Endothelial cell of umbilical vein (primary cell): ENCODE measurements at regions not wholly inside any gene's neighbourhood (a gene's known extent, or its start where the extent isn't known, plus 50 kb on each side); places are given as distances from the start of the nearest gene placed in this dataset.
"Not testable (repeated sequence)": the region's sequence is repeated elsewhere in the genome, so short reads cannot be mapped to it uniquely, and the experiment has no call there.

Experiments
- BruUV-seq: library from RNA; stranded (reverse); fragments of 400-500 nt; replicated peaks from 2 replicates; lab custom pipeline; 2021; lab: Mats Ljungman, UMichigan
- CTCF ChIA-PET: fragments of 300-600, 350-600 bp; sonication (Branson Sonifier 250); formaldehyde crosslinking; loops from one replicate; lab custom pipeline; 2021; ENCODE audit warnings: antibody characterized with exemption, inconsistent platforms; lab: Charles Lee
- POLR2A ChIA-PET: fragments of 300-600, 350-600 bp; sonication (Branson Sonifier 250); formaldehyde crosslinking; loops from one replicate; lab custom pipeline; 2021; ENCODE audit warnings: antibody characterized with exemption, inconsistent platforms; lab: Charles Lee
- DNase-seq: peaks from one replicate; pipeline ENCODE4 v3.0.0-alpha.2; 2011; ENCODE audit warnings: low read depth, low spot score
- FAIRE-seq: peaks from 2 replicates; lab custom pipeline; 2011; peaks lifted over from hg19 to GRCh38; lab: Jason Lieb, UNC
- H2AFZ ChIP-seq: 2 replicates; pipeline ENCODE4 v1.6.0; 2012; ENCODE audit warnings: low read depth, low read length, control low read depth, inconsistent platforms
- H3K27ac ChIP-seq: 2 replicates; pipeline ENCODE4 v1.5.1; 2011; ENCODE audit warnings: low read depth, mild to moderate bottlenecking, control low read depth, low read length, moderate library complexity; ENCODE audit not compliant: insufficient read depth
- H3K27me3 ChIP-seq, 2 experiments: 2 replicates each; pipeline versions ENCODE4 v1.6.0 to v1.6.1; 2011; ENCODE audit warnings: low read length in 2 of 2, mixed read lengths in 1 of 2; ENCODE audit not compliant: control insufficient read depth in 2 of 2, insufficient read depth in 2 of 2
- H3K36me3 ChIP-seq, 2 experiments: 2 replicates in 1 of 2; 3 replicates in 1 of 2; pipeline ENCODE4 v1.5.1; 2011; ENCODE audit warnings: low read length in 2 of 2, mild to moderate bottlenecking in 1 of 2, moderate library complexity in 1 of 2; ENCODE audit not compliant: control insufficient read depth in 2 of 2, insufficient read depth in 2 of 2; ENCODE audit errors: extremely low read depth in 1 of 2
- H3K4me1 ChIP-seq: 3 replicates; pipeline ENCODE4 v1.5.1; 2011; ENCODE audit warnings: mild to moderate bottlenecking, low read length; ENCODE audit not compliant: control insufficient read depth, insufficient read depth; ENCODE audit errors: extremely low read depth
- H3K4me2 ChIP-seq: 2 replicates; pipeline ENCODE4 v1.6.1; 2011; ENCODE audit warnings: low read length, control low read depth, mixed read lengths; ENCODE audit not compliant: insufficient read depth
- H3K4me3 ChIP-seq, 3 experiments: fragments of 200-600 bp in 1 of 3; sonication (generic), shearing (Covaris generic) in 1 of 3; replicated peaks in 1 of 3; 2 replicates each; pipeline ENCODE4 v1.5.1; 2011 to 2016; ENCODE audit warnings: control low read depth in 3 of 3, low read length in 3 of 3, mild to moderate bottlenecking in 2 of 3, inconsistent platforms in 1 of 3, low read depth in 1 of 3, moderate library complexity in 1 of 3; ENCODE audit not compliant: insufficient read depth in 1 of 3
- H3K79me2 ChIP-seq: 2 replicates; pipeline ENCODE4 v1.6.0; 2012; ENCODE audit warnings: low read length, inconsistent platforms; ENCODE audit not compliant: control insufficient read depth, insufficient read depth
- H3K9ac ChIP-seq: replicated peaks from 2 replicates; pipeline ENCODE3; 2011; ENCODE audit warnings: low read length, control low read depth; ENCODE audit not compliant: insufficient read depth; ENCODE audit errors: extremely low read depth
- H3K9me1 ChIP-seq: replicated peaks from 3 replicates; pipeline ENCODE4 v1.6.0; 2011; ENCODE audit warnings: mild to moderate bottlenecking, low read length; ENCODE audit not compliant: control insufficient read depth, insufficient read depth; ENCODE audit errors: extremely low read depth
- H3K9me3 ChIP-seq: replicated peaks from 2 replicates; pipeline ENCODE4 v1.5.1; 2012; ENCODE audit warnings: low read length, inconsistent platforms; ENCODE audit not compliant: control insufficient read depth, insufficient read depth
- H4K20me1 ChIP-seq: replicated peaks from 2 replicates; pipeline ENCODE3; 2011; ENCODE audit warnings: mild to moderate bottlenecking, low read length; ENCODE audit not compliant: control insufficient read depth, insufficient read depth; ENCODE audit errors: extremely low read depth
- dilution Hi-C: fragments of 300-500 bp; cut with MboI; formaldehyde crosslinking; loops from one replicate; pipeline ENCODE4 v1.15.0; 2019; ENCODE audit warnings: low sequenced_read_pairs; ENCODE audit not compliant: extremely low pct_ligation_motif_present
- intact Hi-C: fragments of 100-400 bp; cut with micrococcal nuclease; formaldehyde crosslinking; loops from one replicate; pipeline ENCODE4 v1.10.0; 2022

GRCh38 chr21:10385202-10385601 lies 136.2 kb upstream of the TPTE start:
- H3K27ac ChIP-seq, H3K79me2 ChIP-seq, POLR2A ChIA-PET, H3K9ac ChIP-seq, H3K4me1 ChIP-seq, H3K27me3 ChIP-seq, H3K4me2 ChIP-seq, CTCF ChIA-PET, intact Hi-C loops, H3K9me1 ChIP-seq, H4K20me1 ChIP-seq, H3K36me3 ChIP-seq, BruUV-seq, FAIRE-seq, dilution Hi-C loops, H3K4me3 ChIP-seq, DNase-seq, H2AFZ ChIP-seq: not testable (repeated sequence)
- H3K9me3 ChIP-seq, result peaks cover 26% of the 10 kb centered on the region

- H4K20me1 ChIP-seq, H3K9ac ChIP-seq, H3K27ac ChIP-seq, CTCF ChIA-PET, intact Hi-C loops, BruUV-seq, FAIRE-seq, DNase-seq, H3K4me2 ChIP-seq, H3K79me2 ChIP-seq, dilution Hi-C loops, POLR2A ChIA-PET, H3K27me3 ChIP-seq, H3K4me3 ChIP-seq, H3K9me1 ChIP-seq, H2AFZ ChIP-seq, H3K36me3 ChIP-seq, H3K4me1 ChIP-seq: not testable (repeated sequence)
- H3K9me3 ChIP-seq, result peaks cover 23% of the 10 kb centered on the region
Observed at GRCh38 chr21:10385898-10386527, 135.4 kb upstream of the TPTE start.

GRCh38 chr21:10387692-10388450 lies 133.5 kb upstream of the TPTE start:
- POLR2A ChIA-PET, H3K36me3 ChIP-seq, dilution Hi-C loops, H3K27ac ChIP-seq, H2AFZ ChIP-seq, H3K9ac ChIP-seq, H3K27me3 ChIP-seq, DNase-seq, H3K4me2 ChIP-seq, FAIRE-seq, H3K9me1 ChIP-seq, H3K79me2 ChIP-seq, BruUV-seq, CTCF ChIA-PET, H3K4me3 ChIP-seq, intact Hi-C loops, H3K4me1 ChIP-seq, H4K20me1 ChIP-seq: not testable (repeated sequence)
- peaks cover 21% of the 10 kb centered on the region for H3K9me3 ChIP-seq

GRCh38 chr21:10388625-10389024 lies 132.8 kb upstream of the TPTE start:
- H3K4me2 ChIP-seq, H3K9ac ChIP-seq, BruUV-seq, H4K20me1 ChIP-seq, dilution Hi-C loops, H3K36me3 ChIP-seq, H3K9me1 ChIP-seq, H3K4me3 ChIP-seq, DNase-seq, H3K27me3 ChIP-seq, FAIRE-seq, intact Hi-C loops, CTCF ChIA-PET, H3K27ac ChIP-seq, POLR2A ChIA-PET, H2AFZ ChIP-seq, H3K4me1 ChIP-seq, H3K79me2 ChIP-seq: not testable (repeated sequence)
- peaks cover 20% of the 10 kb centered on the region for H3K9me3 ChIP-seq
